CD4-positive, alpha-beta T cell (primary cell): ENCODE measurements at regions not wholly inside any gene's neighbourhood (a gene's known extent, or its start where the extent isn't known, plus 50 kb on each side); places are given as distances from the start of the nearest gene placed in this dataset.

Experiments
- ATAC-seq: fragments of 200-7000 bp; cut with Tn5 transposase; one replicate; pipeline ENCODE4 v1.10.0; 2022; ENCODE audit warnings: mild to moderate bottlenecking; ENCODE audit not compliant: poor library complexity
- CTCF ChIA-PET: fragments of 350-600 bp; sonication (Branson Sonifier 250); formaldehyde crosslinking; loops from one replicate; lab custom pipeline; 2021; ENCODE audit warnings: antibody characterized with exemption, inconsistent platforms; lab: Charles Lee
- POLR2A ChIA-PET: fragments of 350-600 bp; sonication (Branson Sonifier 250); formaldehyde crosslinking; loops from one replicate; lab custom pipeline; 2021; ENCODE audit warnings: antibody characterized with exemption, inconsistent platforms; lab: Charles Lee
- DNase-seq, 14 experiments: peaks; one replicate each; pipeline ENCODE4 v3.0.0-alpha.2; 2013 to 2020; ENCODE audit warnings: mixed read lengths in 2 of 14
- H3K27ac ChIP-seq, 2 donors: one replicate each; pipeline versions ENCODE4 v1.5.1 to v1.7.0; 2013; ENCODE audit warnings: low read length in 2 of 2, low read depth in 1 of 2, mild to moderate bottlenecking in 1 of 2
- H3K27me3 ChIP-seq, 2 experiments: 1 replicate in 1 of 2; 2 replicates in 1 of 2; pipeline versions ENCODE4 v1.6.1 to v1.7.0; 2013; ENCODE audit warnings: low read length in 2 of 2, control low read depth in 1 of 2, mild to moderate bottlenecking in 1 of 2, moderate library complexity in 1 of 2; ENCODE audit not compliant: insufficient read depth in 2 of 2, control insufficient read depth in 1 of 2
- H3K36me3 ChIP-seq: one replicate; pipeline ENCODE4 v1.6.1; 2013; ENCODE audit warnings: low read length, control low read depth; ENCODE audit not compliant: insufficient read depth
- H3K4me1 ChIP-seq: one replicate; pipeline ENCODE4 v1.6.1; 2013; ENCODE audit warnings: low read length, control low read depth; ENCODE audit not compliant: insufficient read depth
- H3K4me3 ChIP-seq: one replicate; pipeline ENCODE4 v1.5.1; 2013; ENCODE audit warnings: mild to moderate bottlenecking, low read length, moderate library complexity
- H3K9me3 ChIP-seq, 2 experiments: 1 replicate in 1 of 2; 2 replicates in 1 of 2; pipeline versions ENCODE4 v1.6.1 to v1.7.0; 2013; ENCODE audit warnings: low read length in 2 of 2, mild to moderate bottlenecking in 2 of 2, control low read depth in 1 of 2, moderate library complexity in 1 of 2; ENCODE audit not compliant: control insufficient read depth in 1 of 2, insufficient read depth in 1 of 2
- H3K27ac Mint-ChIP-seq: one replicate; pipeline ENCODE4 v1.8.0; 2020; ENCODE audit warnings: mixed read lengths
- H3K27me3 Mint-ChIP-seq: one replicate; pipeline ENCODE4 v1.8.0; 2021; ENCODE audit warnings: mixed read lengths
- H3K36me3 Mint-ChIP-seq: one replicate; pipeline ENCODE4 v1.8.0; 2021; ENCODE audit warnings: low read depth, mixed read lengths
- H3K4me1 Mint-ChIP-seq: one replicate; pipeline ENCODE4 v1.8.0; 2021; ENCODE audit warnings: low read depth, mixed read lengths
- H3K4me3 Mint-ChIP-seq: one replicate; pipeline ENCODE4 v1.8.0; 2020; ENCODE audit warnings: mild to moderate bottlenecking, mixed read lengths
- H3K9me3 Mint-ChIP-seq: one replicate; pipeline ENCODE4 v1.8.0; 2020; ENCODE audit warnings: mixed read lengths
- intact Hi-C, 2 experiments: fragments of 100-400 bp; cut with DNase I in 1 of 2; cut with micrococcal nuclease in 1 of 2; formaldehyde crosslinking; loops; one replicate each; pipeline versions ENCODE4 v1.15.1 to v1.9.0; 2023 to 2025; cut with DNase I, micrococcal nuclease
- TF ChIP-seq, protein P1 (sequence below): fragments of 200-600 bp; IDR thresholded peaks from one replicate; pipeline ENCODE4 v1.8.0; 2022; ENCODE audit warnings: antibody characterized with exemption, mild to moderate bottlenecking

- Histone ChIP-seq H3K4me1 (no peaks in the 10 kb centered on the region), H3K36me3 (no peaks in the 10 kb centered on the region), H3K9me3 (no peaks in the 10 kb centered on the region), H3K4me3 (no peak overlapping the region), H3K27me3 (no peaks in the 10 kb centered on the region), H3K27ac (no peak overlapping the region)
- Mint-ChIP-seq H3K27me3 (no peaks in the 10 kb centered on the region), H3K36me3 (no peaks in the 10 kb centered on the region), H3K4me3 (no peak overlapping the region), H3K27ac (no peak overlapping the region), H3K9me3 (peaks cover 3% of the 10 kb centered on the region), H3K4me1 (no peaks in the 10 kb centered on the region)
- ATAC-seq, result no peak
- TF ChIP-seq, protein P1, sequence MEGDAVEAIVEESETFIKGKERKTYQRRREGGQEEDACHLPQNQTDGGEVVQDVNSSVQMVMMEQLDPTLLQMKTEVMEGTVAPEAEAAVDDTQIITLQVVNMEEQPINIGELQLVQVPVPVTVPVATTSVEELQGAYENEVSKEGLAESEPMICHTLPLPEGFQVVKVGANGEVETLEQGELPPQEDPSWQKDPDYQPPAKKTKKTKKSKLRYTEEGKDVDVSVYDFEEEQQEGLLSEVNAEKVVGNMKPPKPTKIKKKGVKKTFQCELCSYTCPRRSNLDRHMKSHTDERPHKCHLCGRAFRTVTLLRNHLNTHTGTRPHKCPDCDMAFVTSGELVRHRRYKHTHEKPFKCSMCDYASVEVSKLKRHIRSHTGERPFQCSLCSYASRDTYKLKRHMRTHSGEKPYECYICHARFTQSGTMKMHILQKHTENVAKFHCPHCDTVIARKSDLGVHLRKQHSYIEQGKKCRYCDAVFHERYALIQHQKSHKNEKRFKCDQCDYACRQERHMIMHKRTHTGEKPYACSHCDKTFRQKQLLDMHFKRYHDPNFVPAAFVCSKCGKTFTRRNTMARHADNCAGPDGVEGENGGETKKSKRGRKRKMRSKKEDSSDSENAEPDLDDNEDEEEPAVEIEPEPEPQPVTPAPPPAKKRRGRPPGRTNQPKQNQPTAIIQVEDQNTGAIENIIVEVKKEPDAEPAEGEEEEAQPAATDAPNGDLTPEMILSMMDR, result no peak
- intact Hi-C loops, result no loop called here
- POLR2A ChIA-PET, result no interaction called here
- CTCF ChIA-PET, result no interaction called here
- DNase-seq, result no peak
Measured at GRCh38 chr12:43094886-43095575, 457.0 kb downstream of the ADAMTS20 start.

DNA sequence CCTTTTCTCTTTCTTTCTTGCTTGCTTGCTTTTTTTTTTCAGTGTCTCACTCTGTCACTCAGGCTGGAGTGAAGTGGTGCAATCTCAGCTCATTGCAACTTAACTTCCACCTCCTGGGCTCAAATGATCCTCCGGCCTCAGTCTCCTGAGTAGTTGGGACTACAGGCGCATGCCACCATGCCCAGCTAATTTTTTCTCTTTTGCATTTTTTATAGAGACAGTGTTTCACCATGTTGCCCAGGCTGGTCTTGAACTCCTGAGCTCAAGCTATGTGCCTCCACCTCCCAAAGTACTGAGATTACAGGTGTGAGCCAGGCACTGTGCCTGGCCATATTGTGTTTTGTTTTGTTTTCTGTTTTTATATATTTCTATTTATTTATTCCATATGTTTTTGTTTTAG lies 461.0 kb downstream of the ADAMTS20 start:
- TF ChIP-seq, protein P1, result no peak
- DNase-seq (no peak), ATAC-seq (no peak)
- Histone ChIP-seq H3K4me1 (no peaks in the 10 kb centered on the region), H3K4me3 (no peak overlapping the region), H3K27ac (no peak overlapping the region), H3K36me3 (no peaks in the 10 kb centered on the region), H3K9me3 (no peaks in the 10 kb centered on the region), H3K27me3 (no peaks in the 10 kb centered on the region)
- Mint-ChIP-seq H3K27me3 (no peaks in the 10 kb centered on the region), H3K4me1 (no peaks in the 10 kb centered on the region), H3K27ac (no peak overlapping the region), H3K4me3 (no peak overlapping the region), H3K9me3 (peaks cover 10% of the 10 kb centered on the region), H3K36me3 (no peaks in the 10 kb centered on the region)
- ChIA-PET CTCF (no interaction called here), POLR2A (no interaction called here)
- intact Hi-C loops, result no loop called here

DNA sequence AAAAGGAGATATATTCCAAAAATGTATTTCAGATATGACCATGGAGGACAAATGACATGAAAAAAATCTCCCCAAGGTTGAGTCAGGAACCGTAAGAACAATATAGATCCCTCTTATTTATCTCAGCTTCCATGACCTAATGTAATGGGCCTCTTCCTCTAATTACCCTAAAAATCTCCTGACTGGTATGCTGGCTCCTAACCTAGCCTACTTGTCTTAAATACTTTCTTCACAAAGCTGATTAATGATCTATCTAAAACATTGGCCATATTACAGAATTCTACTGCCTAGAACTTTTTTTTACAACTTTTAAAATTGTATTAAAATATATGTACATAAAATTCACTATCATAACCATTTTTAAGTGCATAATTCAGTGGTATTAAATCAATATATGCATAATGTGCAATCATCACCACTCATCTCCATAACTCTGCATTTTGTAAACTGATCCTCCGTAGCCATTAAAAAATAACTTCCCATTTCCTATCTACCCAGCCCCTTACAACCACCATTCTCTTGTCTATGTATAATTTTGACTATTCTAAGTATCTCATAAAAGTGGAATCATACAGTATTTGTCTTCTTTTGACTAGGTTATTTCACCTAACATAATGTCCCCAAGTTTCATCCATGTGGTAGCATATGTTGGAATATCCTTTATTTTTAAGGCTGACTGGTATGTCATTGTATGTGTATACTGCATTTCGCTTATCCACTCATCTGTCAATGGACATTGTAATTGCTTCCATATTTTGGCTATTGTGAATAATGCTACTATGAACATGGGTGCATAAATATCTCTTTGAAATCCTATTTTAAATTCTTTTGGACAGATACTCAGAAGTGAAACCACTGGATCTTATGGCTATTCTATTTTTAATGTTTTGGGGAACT lies 464.6 kb downstream of the ADAMTS20 start:
- Mint-ChIP-seq H3K4me3 (no peak overlapping the region), H3K27me3 (no peaks in the 10 kb centered on the region), H3K36me3 (no peaks in the 10 kb centered on the region), H3K27ac (no peak overlapping the region), H3K4me1 (no peaks in the 10 kb centered on the region), H3K9me3 (peaks cover 21% of the 10 kb centered on the region)
- no peak overlapping the region for H3K4me3 ChIP-seq
- intact Hi-C loops, result no loop called here
- ChIA-PET POLR2A (no interaction called here), CTCF (no interaction called here)
- H3K9me3 ChIP-seq, result peaks cover 5 to 6% of the 10 kb centered on the region in 2 experiments
- no peaks in the 10 kb centered on the region for H3K36me3 ChIP-seq
- ATAC-seq (no peak), DNase-seq (no peak)
- no peak overlapping the region for H3K27ac ChIP-seq
- H3K27me3 ChIP-seq, result no peaks in the 10 kb centered on the region
- TF ChIP-seq, protein P1, result no peak
- H3K4me1 ChIP-seq, result no peaks in the 10 kb centered on the region
